Heart right ventricle (tissue), 16 donors: ENCODE measurements at regions not wholly inside any gene's neighbourhood (a gene's known extent, or its start where the extent isn't known, plus 50 kb on each side); places are given as distances from the start of the nearest gene placed in this dataset.

Experiments
- ATAC-seq, 8 donors: fragments of 200-7000 bp; cut with Tn5 transposase; one replicate each; pipeline ENCODE4 v1.9.1; 2020; ENCODE audit warnings: mild to moderate bottlenecking in 8 of 8, moderate library complexity in 8 of 8, moderate number of reproducible peaks in 1 of 8
- DNase-seq, 2 donors: peaks; one replicate each; pipeline ENCODE4 v3.0.0-alpha.2; 2020
- H3K27ac ChIP-seq, 10 donors: fragments of 200-600 bp; sonication (generic) in 2 of 10; one replicate each; pipeline versions ENCODE4 v1.5.0 to v1.8.0; 2020 to 2022; ENCODE audit warnings: mild to moderate bottlenecking in 3 of 10
- H3K27me3 ChIP-seq, 7 donors: fragments of 200-600 bp; one replicate each; pipeline ENCODE4 v1.8.0; 2021 to 2022; ENCODE audit warnings: mild to moderate bottlenecking in 2 of 7
- H3K36me3 ChIP-seq, 9 donors: fragments of 200-600 bp; sonication (generic) in 1 of 9; one replicate each; pipeline versions ENCODE4 v1.5.0 to v1.8.0; 2020 to 2022; ENCODE audit warnings: mild to moderate bottlenecking in 2 of 9
- H3K4me1 ChIP-seq, 9 donors: fragments of 200-600 bp; sonication (generic) in 1 of 9; one replicate each; pipeline versions ENCODE4 v1.5.0 to v1.8.0; 2020 to 2022; ENCODE audit warnings: mild to moderate bottlenecking in 4 of 9
- H3K4me3 ChIP-seq, 10 donors: fragments of 200-600 bp; sonication (generic) in 2 of 10; one replicate each; pipeline versions ENCODE4 v1.5.0 to v1.8.0; 2020 to 2022; ENCODE audit warnings: mild to moderate bottlenecking in 7 of 10, moderate library complexity in 2 of 10
- H3K9me3 ChIP-seq, 11 donors: fragments of 200-600 bp in 10 of 11; sonication (generic) in 2 of 11; one replicate each; pipeline versions ENCODE4 v1.5.0 to v1.8.0; 2013 to 2022; ENCODE audit warnings: mild to moderate bottlenecking in 2 of 11, control low read depth in 1 of 11, moderate library complexity in 1 of 11
- WGBS, 2 donors: extraction: QIAGEN DNeasy Blood & Tissue Kit; methylation state at CpG; one replicate each; pipeline ENCODE4 v1.1.7; 2013; ENCODE audit warnings: inconsistent platforms in 1 of 2; 5-methylcytosine and 5-hydroxymethylcytosine counted together
- intact Hi-C, 10 donors: fragments of 100-400 bp; cut with DNase I; formaldehyde crosslinking; loops; one replicate each; pipeline versions ENCODE4 v1.11.1 to v1.14.2; 2022
- TF ChIP-seq, protein P1 (sequence below), 9 donors: fragments of 200-600 bp; sonication (generic) in 2 of 9; IDR thresholded peaks; one replicate each; pipeline versions ENCODE4 v1.5.0 to v1.8.0; 2021 to 2022; ENCODE audit warnings: antibody characterized with exemption in 9 of 9, mild to moderate bottlenecking in 5 of 9, moderate library complexity in 1 of 9
- donor health status: Arrhythmogenic right ventricular cardiomyopathy.
- donor health status: ischemic (EF 13 %, LVEDD 7.1; RV severe dilation, severe dysfunction).
- donor health status: healthy with polysubstance abuse.
- donor health status: DM: no; HTN: yes; CAD: no.
- donor health status: DM: no; HTN: no; CAD: no.
- donor health status: ischemic (EF 25% LVEDD 6.9; RV normal size, moderate dysfunction).
- donor health status: ischemic (EF 25% LVEDD 5.7; RV mildly dilated, moderate dysfunction).
- donor health status: healthy.
- donor health status: DM: yes; HTN: yes; CAD: no.
- donor health status: Ischemic cardiomyopathy.
- donor health status: ischemic (EF 35%, LVEDD 5.7; RV mildly dilated, moderate dysfunction).
- donor health status: nonischemic (EF 11% LVEDD 7.7; RV severe dilation, severe dysfunction).
- donor health status: DM: yes; HTN: yes; CAD: no.
- donor health status: PGD.
- donor health status: ischemic (EF 29% LVEDD 5.4; RV normal size, mild dysfunction).
- donor health status: nonischemic (EF 23%, LVEDD 6.1; RV moderate dilation, normal function).

DNA sequence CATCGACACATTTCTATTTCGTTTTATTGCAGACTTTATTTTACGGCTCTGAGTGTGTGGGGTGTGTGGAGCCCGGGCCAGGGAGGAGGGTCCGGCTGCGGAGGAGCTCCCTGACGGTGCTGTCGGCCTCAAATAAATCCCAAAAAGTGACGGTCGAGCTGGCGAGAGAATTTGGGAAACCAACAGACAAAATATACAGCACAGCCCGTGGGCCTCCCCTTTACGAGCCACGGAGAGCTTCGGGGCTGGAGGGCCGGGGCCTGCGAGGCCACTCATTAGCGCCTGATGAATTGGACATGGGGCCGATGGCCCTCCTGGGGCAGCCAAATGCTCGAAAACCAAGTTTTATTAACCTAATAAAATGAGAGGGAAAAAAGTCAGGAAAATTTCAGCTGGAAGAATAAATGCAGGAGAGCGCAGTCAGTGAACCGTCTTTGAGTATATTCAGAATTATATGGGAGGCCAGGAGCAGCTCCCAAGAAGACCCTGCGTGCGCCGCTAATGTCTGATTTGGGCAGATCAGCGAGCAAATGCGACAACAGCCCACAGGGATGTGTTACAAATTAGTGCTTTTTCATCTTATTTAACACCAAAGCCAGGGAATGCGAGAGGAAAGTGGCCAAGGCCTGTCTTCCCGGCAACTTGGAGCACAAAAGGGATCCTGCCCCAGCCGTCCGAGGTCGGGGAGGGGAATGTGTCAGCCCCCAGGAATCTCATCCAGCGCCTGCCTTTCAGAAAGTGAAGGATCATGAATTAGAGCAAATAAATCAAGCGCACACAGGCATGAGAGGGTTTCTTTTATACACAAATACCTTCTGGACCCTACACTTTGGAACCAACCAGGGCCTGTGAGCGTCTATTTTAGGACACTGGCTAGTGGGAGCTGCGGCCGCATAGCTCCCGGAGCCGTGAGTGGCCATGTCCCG is 249.1 kb downstream of the C16orf95 start:
- Histone ChIP-seq H3K4me3 (no peak overlapping the region), H3K27me3 (peaks cover 0 to 70% (median 36%) of the 10 kb centered on the region in 7 donors), H3K27ac (no peak overlapping the region), H3K4me1 (no peaks in the 10 kb centered on the region), H3K9me3 (no peaks in the 10 kb centered on the region), H3K36me3 (no peaks in the 10 kb centered on the region)
- no peak for DNase-seq
- ATAC-seq = no peak
- intact Hi-C loops = loop anchor here in 3 of 10 donors (5.0 to 10.0 kb wide), 2 partner anchors 207 to 209 kb away; no protein-coding TSS in a partner anchor
- TF ChIP-seq, protein P1, sequence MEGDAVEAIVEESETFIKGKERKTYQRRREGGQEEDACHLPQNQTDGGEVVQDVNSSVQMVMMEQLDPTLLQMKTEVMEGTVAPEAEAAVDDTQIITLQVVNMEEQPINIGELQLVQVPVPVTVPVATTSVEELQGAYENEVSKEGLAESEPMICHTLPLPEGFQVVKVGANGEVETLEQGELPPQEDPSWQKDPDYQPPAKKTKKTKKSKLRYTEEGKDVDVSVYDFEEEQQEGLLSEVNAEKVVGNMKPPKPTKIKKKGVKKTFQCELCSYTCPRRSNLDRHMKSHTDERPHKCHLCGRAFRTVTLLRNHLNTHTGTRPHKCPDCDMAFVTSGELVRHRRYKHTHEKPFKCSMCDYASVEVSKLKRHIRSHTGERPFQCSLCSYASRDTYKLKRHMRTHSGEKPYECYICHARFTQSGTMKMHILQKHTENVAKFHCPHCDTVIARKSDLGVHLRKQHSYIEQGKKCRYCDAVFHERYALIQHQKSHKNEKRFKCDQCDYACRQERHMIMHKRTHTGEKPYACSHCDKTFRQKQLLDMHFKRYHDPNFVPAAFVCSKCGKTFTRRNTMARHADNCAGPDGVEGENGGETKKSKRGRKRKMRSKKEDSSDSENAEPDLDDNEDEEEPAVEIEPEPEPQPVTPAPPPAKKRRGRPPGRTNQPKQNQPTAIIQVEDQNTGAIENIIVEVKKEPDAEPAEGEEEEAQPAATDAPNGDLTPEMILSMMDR (IDR thresholded peaks at IDR 0.05) = no peak
- WGBS, 2 donors = 90 to 91% methylated on average over 40 of the region's 40 CpGs

DNA sequence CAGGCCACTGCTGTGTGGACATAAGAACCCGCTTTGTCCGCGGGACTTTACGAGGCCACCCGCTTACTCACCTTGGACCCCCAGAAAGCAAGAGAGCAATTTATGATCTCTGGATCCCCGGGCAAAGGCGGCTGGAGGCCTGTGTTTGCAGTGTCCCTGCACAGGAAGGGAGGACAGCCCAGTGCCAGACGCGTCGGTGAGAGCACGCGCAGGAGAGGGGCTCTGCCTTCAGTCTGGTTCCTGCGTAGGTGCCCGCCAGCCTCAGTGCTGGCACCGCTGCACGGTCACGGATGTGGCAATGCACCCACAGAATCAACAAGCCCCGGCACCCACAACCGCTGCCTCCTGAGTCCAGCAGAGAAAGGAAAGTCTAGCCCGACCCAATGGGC is 248.4 kb downstream of the C16orf95 start:
- H3K4me3 ChIP-seq = no peak overlapping the region
- H3K36me3 ChIP-seq = no peaks in the 10 kb centered on the region
- ATAC-seq = no peak
- no peak for DNase-seq
- intact Hi-C loops = loop anchor here in 3 of 10 donors (5.0 to 10.0 kb wide), 2 partner anchors 206 to 209 kb away; no protein-coding TSS in a partner anchor
- H3K27ac ChIP-seq = no peak overlapping the region
- no peaks in the 10 kb centered on the region for H3K9me3 ChIP-seq
- TF ChIP-seq, protein P1 (IDR thresholded peaks at IDR 0.05) = no peak
- peaks cover 0 to 71% (median 36%) of the 10 kb centered on the region in 7 donors for H3K27me3 ChIP-seq
- no peaks in the 10 kb centered on the region for H3K4me1 ChIP-seq
- 92 to 94% methylated on average over 20 of the region's 20 CpGs for WGBS, 2 donors

DNA sequence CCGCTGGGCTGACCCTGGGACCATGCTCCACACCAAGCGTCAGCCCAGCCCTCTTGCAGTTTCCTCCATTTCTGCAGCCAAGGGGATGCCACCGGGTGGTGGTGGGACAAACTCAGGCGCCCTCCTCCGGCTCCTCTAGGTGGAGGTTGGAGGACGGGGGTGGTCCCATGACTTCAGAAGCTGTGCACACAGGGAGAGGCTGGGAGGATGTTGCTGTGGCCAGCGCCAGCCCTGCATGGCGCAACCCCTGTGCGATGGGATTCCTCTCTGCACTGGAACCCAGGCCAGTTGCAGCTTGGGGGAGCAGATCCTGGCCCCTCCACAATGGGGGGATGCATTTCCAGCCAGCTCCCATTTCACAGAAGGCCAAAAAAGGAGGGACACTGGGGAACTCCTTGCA is 246.5 kb downstream of the C16orf95 start:
- Histone ChIP-seq H3K27me3 (peaks cover 0 to 52% (median 26%) of the 10 kb centered on the region in 7 donors), H3K36me3 (no peaks in the 10 kb centered on the region), H3K27ac (no peak overlapping the region)

DNA sequence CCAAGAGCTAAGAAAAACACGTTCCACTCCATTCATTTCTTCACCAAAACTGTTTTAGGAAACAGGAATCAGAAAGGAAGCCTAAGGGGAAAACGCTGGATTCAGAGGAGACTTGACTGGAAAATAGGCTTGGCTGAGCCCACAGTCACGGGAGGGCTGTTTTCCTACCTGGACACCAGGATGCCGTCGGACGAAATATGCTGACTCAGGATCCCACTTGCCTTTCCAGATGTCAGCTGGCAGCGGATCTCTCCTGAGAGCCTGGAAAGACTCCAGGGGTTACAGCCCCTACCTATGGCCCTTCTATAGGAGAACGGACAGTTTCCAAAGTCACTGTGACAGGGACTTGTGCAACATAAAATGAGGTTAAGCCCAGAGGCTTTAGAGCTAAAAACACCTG is 245.1 kb downstream of the C16orf95 start:
- Histone ChIP-seq H3K4me1 (no peaks in the 10 kb centered on the region), H3K4me3 (no peak overlapping the region), H3K27ac (no peak overlapping the region), H3K27me3 (peaks cover 0 to 49% (median 23%) of the 10 kb centered on the region in 7 donors), H3K9me3 (no peaks in the 10 kb centered on the region), H3K36me3 (no peaks in the 10 kb centered on the region)
- intact Hi-C loops = loop anchor here in 1 of 10 donors (10.0 kb wide), 1 partner anchor 203 kb away; no protein-coding TSS in a partner anchor
- TF ChIP-seq, protein P1 (IDR thresholded peaks at IDR 0.05) = no peak
- DNase-seq (no peak), ATAC-seq (no peak)
- WGBS, 2 donors = 74 to 78% methylated on average over 8 of the region's 8 CpGs

More for the DNA sequence above, 246.5 kb downstream of the C16orf95 start:
- TF ChIP-seq, protein P1 (IDR thresholded peaks at IDR 0.05) = no peak
- ATAC-seq (no peak), DNase-seq (no peak)
- no peak overlapping the region for H3K4me3 ChIP-seq
- intact Hi-C loops = loop anchor here in 1 of 10 donors (10.0 kb wide), 1 partner anchor 204 kb away; no protein-coding TSS in a partner anchor
- H3K9me3 ChIP-seq = no peaks in the 10 kb centered on the region
- WGBS, 2 donors = 83 to 92% methylated on average over 9 of the region's 9 CpGs
- no peaks in the 10 kb centered on the region for H3K4me1 ChIP-seq
